HepG2 (cell line): ENCODE measurements at regions not wholly inside any gene's neighbourhood (a gene's known extent, or its start where the extent isn't known, plus 50 kb on each side); places are given as distances from the start of the nearest gene placed in this dataset.

Experiments
- CTCF ChIP-seq: sonication (generic); formaldehyde crosslinking; IDR thresholded peaks from 2 replicates; pipeline ENCODE4 v1.5.0; 2020; ENCODE audit warnings: mild to moderate bottlenecking, missing genetic modification reagents, moderate library complexity
- DRAP1 ChIP-seq: IDR thresholded peaks from 2 replicates; pipeline ENCODE4 v1.6.1; 2016; ENCODE audit warnings: missing genetic modification reagents, missing compliant biosample characterization
- EP300 ChIP-seq, 3 experiments: sonication (generic) in 1 of 3; formaldehyde crosslinking in 1 of 3; IDR thresholded peaks; 2 replicates each; pipeline versions ENCODE4 v1.5.1 to v1.6.1; 2011 to 2020; ENCODE audit warnings: low read depth in 2 of 3, low read length in 2 of 3, borderline replicate concordance in 1 of 3, improper control_type of control experiment in 1 of 3, mild to moderate bottlenecking in 1 of 3, missing genetic modification reagents in 1 of 3, moderate library complexity in 1 of 3
- HDAC2 ChIP-seq: sonication (generic); formaldehyde crosslinking; IDR thresholded peaks from 2 replicates; pipeline ENCODE4 v1.4.0; 2020; ENCODE audit warnings: missing genetic modification reagents
- IRF1 ChIP-seq: sonication (generic); formaldehyde crosslinking; IDR thresholded peaks from 2 replicates; pipeline ENCODE4 v1.4.0; 2020; ENCODE audit warnings: low read depth, mild to moderate bottlenecking, missing genetic modification reagents
- JUND ChIP-seq: sonication (generic); formaldehyde crosslinking; IDR thresholded peaks from 2 replicates; pipeline ENCODE4 v1.8.0; 2022; ENCODE audit warnings: mild to moderate bottlenecking, missing genetic modification reagents
- MLXIP ChIP-seq: sonication (generic); formaldehyde crosslinking; IDR thresholded peaks from 2 replicates; pipeline ENCODE4 v1.9.0; 2021; ENCODE audit warnings: missing genetic modification reagents, borderline replicate concordance
- SYNCRIP ChIP-seq: fragments of 200-400 bp; formaldehyde crosslinking; IDR thresholded peaks from 2 replicates; pipeline ENCODE4 v1.6.1; 2018; ENCODE audit warnings: mild to moderate bottlenecking, low read depth, low read length; ENCODE audit not compliant: insufficient read depth
- TGIF2 ChIP-seq: IDR thresholded peaks from 2 replicates; pipeline ENCODE4 v1.6.1; 2016; ENCODE audit warnings: control low read depth, missing compliant biosample characterization
- YY1 ChIP-seq: IDR thresholded peaks from 2 replicates; pipeline ENCODE4 v1.6.1; 2011; ENCODE audit warnings: low read length, low read depth, moderate library complexity, mild to moderate bottlenecking; ENCODE audit not compliant: insufficient read depth, insufficient replicate concordance
- ZFP36 ChIP-seq: fragments of 150-350 bp; IDR thresholded peaks from 2 replicates; pipeline ENCODE4 v1.6.1; 2018; ENCODE audit warnings: borderline replicate concordance, low read length, low read depth; ENCODE audit not compliant: partially characterized antibody
- ZNF138 ChIP-seq: sonication (generic); formaldehyde crosslinking; IDR thresholded peaks from 2 replicates; pipeline ENCODE4 v1.5.0; 2020; ENCODE audit warnings: mild to moderate bottlenecking, low read depth, missing genetic modification reagents
- ZNF607 ChIP-seq: sonication (generic); formaldehyde crosslinking; IDR thresholded peaks from 2 replicates; pipeline ENCODE4 v1.5.1; 2020; ENCODE audit warnings: missing genetic modification reagents, mild to moderate bottlenecking, borderline replicate concordance
- ZNF704 ChIP-seq: sonication (generic); formaldehyde crosslinking; IDR thresholded peaks from 2 replicates; pipeline ENCODE4 v1.8.1; 2023; ENCODE audit warnings: mild to moderate bottlenecking, inconsistent platforms, moderate library complexity, missing genetic modification reagents, borderline replicate concordance

GRCh38 chr13:87783366-87783765, 112.2 kb downstream of the SLITRK5 start:
- no peak for TF ChIP-seq ZFP36
- no peak for TF ChIP-seq MLXIP
- no peak for TF ChIP-seq ZNF704 (CRISPR knock-in tag)
- TF ChIP-seq SYNCRIP: no peak
- TF ChIP-seq ZNF607 (CRISPR knock-in tag): no peak
- no peak for TF ChIP-seq DRAP1 (CRISPR knock-in tag)
- TF ChIP-seq ZNF138 (CRISPR knock-in tag): no peak
- no peak for TF ChIP-seq HDAC2
- TF ChIP-seq EP300 (IDR thresholded peaks at IDR 0.05; ENCODE audit: low read depth in 2 of 2, low read length in 2 of 2): no peak
- TF ChIP-seq EP300 (CRISPR knock-in tag; IDR thresholded peaks at IDR 0.05; ENCODE audit: borderline replicate concordance): no peak
- TF ChIP-seq TGIF2 (CRISPR knock-in tag): no peak
- TF ChIP-seq CTCF: no peak
- no peak for TF ChIP-seq YY1
- TF ChIP-seq JUND (CRISPR knock-in tag): no peak
- TF ChIP-seq IRF1: no peak
